Activated T-cell treated with anti-CD3 and anti-CD28 coated beads for 4 hours (primary cell): ENCODE measurements at regions not wholly inside any gene's neighbourhood (a gene's known extent, or its start where the extent isn't known, plus 50 kb on each side); places are given as distances from the start of the nearest gene placed in this dataset.

Source experiments
- DNase-seq: peaks from one replicate; pipeline ENCODE4 v3.0.0-alpha.2; 2020

- DNase-seq: no peak
Measured at GRCh38 chr20:58162986-58163385, 65.5 kb downstream of the ANKRD60 start.

DNA sequence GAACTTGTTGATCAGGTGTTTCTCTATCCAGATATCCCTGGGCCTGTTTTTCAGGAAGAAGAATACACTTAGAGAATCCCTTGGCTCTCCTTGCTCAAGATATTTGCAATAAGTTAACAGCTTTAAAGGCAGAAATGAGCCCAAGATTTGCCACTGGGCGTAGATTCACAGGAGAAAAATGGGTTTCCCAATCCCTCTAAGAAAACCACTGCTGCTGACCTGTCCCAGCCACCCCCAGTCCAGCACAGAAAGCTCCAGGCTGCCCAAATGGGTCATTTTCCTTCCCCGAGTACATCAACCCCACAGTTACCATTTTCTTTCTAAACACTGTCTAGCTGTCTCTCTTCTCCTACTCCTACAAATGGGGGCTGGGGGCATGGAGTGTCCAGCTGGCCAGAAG lies 67.3 kb downstream of the ANKRD60 start:
- no peak for DNase-seq

DNA sequence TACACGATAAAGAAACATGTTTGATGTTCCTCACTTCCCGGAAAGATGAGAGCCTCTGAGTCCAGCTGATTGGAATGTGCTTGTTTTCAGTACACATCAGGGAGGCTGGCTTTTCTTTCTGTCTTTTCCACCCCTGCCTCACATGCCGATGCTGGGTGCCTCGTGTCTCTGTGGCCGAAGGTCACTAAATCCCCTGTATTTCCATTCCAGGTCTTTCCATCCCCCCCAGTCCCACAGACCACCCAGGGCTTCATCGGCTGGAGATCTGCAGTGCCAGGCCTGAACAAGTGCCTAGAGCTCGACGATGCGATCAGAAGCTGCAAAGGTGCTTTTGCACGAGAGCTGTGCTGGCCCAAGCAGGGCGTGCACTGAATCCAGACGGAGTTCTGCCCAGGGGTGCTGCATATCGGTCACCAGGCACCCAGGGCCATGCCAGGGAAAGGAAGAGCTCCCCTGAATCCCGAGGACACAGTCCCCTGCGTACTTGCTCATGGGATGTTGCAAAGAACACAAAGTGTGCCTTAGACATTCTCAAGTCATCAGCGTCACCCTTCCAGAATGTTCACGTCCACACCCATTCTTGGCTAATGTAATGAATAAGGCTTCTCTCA lies 67.9 kb downstream of the ANKRD60 start:
- no peak for DNase-seq

DNA sequence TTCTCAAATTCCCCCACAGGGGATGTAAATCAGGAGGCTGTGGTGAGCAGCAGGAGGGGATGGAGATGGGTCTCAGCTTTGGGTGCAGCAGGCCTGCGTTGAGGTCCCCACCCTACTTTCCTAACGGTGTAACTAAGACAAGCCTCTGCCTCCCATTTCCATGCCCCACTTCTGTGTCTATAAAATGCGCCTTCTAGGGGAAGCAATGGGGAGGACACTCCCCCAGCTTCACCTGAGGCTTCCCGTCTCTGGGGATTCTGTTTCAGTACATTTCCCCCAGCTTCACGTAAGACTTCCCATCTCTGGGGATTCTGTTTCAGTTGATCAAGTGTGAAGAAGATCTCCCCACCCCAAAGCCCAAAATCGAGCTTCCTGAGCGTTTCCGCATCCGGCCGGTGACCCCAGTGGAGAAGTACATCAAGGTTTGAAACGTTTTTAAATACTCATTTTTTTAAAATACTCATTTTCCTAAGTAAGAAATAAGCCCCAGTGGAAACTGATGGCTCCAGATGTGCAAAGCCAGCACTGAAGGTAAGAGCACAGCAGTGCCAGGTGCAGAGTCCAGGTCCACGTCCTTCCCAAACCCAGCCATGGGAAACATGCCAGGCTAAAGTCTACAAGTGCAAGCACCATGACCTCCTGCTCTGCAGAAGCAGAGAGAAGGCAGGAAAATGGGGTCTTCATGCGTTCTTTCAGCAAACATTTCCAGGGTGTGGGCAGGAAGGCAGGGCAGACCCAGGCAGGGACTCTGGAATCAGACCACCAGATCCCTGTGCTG lies 73.1 kb downstream of the ANKRD60 start:
- DNase-seq: no peak

GRCh38 chr20:58154113-58154512 lies 74.3 kb downstream of the ANKRD60 start:
- no peak for DNase-seq

DNA sequence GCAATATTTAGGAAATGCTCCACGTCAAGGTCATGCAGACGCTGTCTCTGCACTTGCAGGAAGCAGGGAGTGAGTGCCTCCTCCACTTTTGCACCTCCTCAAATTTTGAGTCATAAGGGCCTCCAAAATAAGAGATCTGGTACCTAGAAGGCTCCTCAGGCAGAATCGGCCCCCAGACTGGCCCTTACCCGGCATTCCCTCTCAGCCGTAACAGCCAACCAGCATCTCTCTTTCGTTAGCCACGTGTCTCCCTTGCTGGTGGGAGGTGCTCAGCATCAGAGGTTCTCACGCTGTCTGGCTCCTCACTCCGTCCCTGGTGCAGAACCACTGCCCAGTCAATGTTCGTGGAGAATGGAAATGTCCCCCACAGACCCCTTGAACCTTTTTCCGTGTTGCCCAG lies 75.3 kb downstream of the ANKRD60 start:
- DNase-seq: no peak

DNA sequence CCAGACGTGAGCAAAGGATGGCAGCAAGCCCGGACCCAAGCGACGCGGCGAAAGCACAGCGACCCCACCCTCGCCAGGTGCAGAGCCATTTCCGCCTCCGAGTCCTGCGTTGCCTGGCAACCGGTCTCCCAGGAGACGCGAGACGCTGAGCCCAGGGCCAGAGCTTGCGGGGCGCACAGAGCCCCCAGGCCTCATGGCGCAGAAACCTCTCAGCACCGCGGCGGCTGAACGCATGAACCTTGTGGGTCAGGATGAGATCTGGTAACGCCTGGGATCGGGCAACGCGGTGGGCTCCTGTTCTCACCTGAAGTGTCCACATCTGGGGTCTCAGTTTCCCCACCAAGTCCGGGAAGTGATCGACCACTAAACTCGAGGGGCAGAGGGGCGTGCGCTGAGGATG lies 77.7 kb downstream of the ANKRD60 start:
- no peak for DNase-seq

DNA sequence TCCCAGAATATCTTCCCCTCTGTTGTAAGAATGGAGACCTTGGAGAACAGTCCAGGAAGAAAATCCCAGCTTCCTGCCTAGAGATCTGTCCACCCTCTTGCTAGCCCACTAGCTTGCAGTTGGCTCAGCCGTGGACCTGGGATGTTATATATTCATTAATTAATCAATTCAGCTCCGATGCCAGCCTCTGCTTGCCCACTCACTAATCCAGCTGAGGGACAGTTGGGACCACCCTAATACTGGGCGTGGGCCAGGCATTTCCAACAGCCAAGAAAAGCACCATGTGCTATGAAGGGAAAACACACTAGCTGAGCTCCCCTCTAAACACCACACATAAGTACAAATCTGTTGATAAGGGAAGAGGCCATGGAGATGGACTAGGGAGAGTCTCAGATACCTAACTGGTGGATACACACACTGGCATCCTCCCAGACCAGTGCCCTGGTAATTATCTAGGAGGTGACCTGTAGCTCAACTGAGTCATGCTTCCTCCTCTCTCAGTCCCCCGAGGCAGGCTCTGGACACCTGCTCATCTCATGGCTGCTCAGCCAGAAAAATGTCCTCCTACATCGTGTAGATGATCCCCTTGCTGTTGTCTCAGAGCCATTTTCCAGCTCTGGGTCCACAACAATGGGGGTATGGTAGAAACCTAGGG lies 78.9 kb downstream of the ANKRD60 start:
- no peak for DNase-seq

DNA sequence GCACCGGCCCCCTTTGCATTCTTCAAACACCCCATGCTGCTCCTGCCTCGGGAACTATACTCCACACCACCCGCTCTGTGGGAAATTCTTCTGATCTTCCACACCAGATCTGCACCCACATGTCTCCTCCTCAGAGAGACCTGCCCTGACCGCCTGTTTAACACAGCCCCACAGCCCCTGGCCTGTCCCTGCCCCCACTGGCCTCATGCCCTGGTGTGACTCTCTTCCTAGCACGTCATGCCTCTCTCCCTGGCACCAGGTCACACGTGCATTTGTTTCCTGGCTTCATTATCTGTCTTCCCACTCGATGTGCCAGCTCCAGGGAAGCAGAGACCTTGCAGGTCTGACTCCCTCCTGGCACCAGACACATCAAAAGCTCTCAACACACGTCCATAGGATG lies 79.6 kb downstream of the ANKRD60 start:
- no peak for DNase-seq

GRCh38 chr20:58147628-58148370 lies 80.7 kb downstream of the ANKRD60 start:
- DNase-seq: no peak

DNA sequence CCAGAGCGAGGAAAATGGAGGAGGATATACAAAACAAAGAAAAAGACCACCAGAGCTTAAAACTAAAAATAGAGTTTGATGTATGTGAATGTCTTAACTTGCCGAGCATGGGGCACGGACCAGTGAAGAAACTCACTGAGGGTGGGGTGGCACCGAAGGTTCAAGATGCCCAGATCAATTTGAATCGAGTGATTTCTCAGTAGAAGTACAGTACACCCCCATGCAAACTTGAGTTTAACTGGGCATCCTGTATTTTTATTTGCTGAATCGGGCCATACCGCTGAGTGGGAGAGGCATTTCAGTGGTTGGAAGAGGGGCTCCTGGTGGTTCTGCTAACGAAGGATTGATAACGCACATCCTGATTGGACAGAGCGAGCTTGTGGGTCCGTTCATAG lies 81.7 kb downstream of the ANKRD60 start:
- no peak for DNase-seq

DNA sequence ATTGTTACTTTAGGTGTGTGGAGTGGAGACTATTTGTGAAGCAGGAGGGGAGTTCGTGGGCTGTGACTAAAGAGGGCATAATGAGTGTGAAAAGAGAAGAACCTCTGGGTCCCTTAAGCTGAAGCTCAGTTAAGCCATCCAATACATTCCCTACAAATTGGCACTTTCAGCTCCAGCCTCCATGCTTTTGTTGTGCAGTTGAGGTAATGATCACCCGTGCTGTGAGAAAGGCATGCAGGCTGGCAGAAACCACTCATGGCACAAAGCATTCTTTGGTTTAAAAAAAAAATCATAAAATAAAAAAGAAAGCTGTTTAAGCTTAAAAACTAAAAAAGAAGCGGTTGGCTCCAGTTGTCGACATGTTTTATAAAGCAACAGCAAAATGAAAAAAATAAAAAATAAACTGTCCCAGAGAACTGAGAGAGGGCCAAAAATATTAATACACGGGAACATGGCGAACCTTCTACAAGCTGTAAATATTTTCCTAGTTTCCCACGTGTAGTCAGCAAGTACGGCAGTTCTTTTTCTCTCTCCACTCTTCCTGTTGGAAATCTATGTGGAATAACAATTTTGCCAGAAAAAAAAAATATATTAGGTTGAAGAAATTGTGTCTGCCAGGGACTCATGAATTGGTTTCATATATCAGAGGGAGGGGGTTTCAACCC lies 82.2 kb downstream of the ANKRD60 start:
- DNase-seq: no peak

DNA sequence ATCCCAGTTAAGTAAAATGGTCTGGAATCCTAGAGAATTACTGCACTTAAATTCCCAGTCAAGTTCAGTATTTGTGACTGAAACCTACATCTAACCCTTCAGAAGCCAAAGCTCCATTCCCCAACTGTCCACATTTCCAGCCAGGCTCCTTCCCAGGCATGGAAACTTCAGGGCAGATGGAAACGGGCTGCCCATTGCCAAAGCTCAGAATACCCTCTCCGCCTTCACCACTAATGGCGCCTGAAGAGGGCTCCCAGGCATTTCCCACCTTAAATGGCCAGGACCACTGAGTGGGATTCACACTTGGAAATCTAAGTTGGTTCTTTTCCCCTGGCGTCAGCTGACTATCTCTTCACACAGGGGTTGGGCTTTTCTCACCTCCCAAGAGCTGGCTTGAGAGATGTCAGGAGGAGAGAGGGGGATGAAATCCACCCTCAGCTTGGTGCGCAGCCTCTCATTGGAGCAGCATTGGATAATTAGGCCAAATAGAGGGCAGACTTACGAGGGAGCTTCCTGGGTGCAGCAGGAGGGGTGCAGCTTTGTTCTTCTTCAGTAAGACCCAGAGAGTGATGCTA lies 82.9 kb downstream of the ANKRD60 start:
- no peak for DNase-seq

GRCh38 chr20:58144096-58144495 lies 84.4 kb downstream of the ANKRD60 start:
- DNase-seq: no peak

- DNase-seq: no peak
Measured at GRCh38 chr20:58143531-58143930, 84.9 kb downstream of the ANKRD60 start.

DNA sequence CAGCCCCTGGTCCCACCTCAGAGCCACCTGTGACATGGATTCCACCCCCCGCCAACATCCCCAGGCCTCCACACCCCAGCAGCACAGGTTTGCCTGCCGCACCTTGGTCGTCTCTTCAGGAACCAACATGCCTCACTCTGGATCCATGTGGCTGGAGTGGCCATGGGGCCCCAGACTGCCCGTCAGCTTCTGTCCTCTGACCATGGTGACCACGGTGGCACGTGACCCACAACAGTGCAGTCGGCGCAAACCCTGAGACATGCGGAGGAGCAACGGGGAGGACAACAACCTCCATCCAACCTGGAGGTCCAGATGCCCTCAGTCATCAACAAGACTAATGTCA lies 85.6 kb downstream of the ANKRD60 start:
- no peak for DNase-seq

GRCh38 chr20:58141971-58142842 lies 86.2 kb downstream of the ANKRD60 start:
- DNase-seq: no peak

DNA sequence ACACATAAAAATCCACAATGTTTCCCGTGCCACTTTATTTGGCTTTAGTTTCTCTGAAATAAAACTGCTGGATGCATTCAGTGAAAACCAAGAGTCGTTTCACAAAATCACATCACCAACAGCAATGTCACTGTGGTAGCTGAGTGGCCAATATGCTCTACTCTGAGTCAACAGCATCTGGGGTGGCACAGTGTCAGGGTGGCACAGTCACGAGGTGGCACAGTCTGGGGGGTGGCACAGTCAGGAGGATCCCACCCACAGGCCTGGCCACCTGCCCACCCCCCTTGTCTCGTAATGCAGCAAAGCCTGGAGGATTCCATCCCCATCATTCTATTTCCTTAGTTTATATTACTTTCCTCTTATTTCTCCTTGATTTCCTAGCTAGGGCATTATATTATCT lies 87.0 kb downstream of the ANKRD60 start:
- DNase-seq: no peak

DNA sequence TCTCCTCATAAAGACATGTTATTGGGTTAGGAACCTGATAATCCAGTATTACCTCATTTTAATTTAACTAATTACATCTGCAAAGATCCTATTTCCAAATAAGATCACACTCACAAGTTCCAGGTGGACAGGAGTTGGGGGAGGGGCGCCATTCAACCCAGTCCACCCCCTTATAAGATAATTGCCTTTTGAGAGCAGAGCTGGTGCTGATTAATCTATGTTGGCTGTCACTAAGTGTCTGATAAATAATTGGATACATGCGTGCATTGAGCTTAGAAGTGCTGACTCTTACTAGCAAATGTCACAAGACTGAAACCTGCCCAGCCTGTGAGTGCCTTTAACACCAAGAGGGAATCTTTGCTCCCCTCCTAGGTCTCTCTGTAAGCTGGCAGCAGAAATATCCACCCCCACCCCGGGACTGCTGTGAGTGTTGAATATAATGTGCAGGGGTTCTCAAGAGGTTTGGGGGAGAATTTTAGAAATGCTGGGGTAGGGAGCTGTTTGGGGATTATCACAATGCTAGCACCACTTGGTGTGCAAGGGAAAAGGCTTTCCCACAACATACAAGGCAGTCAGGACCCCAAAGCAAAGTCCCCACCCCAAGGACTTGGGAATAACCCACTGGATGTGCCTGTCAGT lies 87.5 kb downstream of the ANKRD60 start:
- no peak for DNase-seq

DNA sequence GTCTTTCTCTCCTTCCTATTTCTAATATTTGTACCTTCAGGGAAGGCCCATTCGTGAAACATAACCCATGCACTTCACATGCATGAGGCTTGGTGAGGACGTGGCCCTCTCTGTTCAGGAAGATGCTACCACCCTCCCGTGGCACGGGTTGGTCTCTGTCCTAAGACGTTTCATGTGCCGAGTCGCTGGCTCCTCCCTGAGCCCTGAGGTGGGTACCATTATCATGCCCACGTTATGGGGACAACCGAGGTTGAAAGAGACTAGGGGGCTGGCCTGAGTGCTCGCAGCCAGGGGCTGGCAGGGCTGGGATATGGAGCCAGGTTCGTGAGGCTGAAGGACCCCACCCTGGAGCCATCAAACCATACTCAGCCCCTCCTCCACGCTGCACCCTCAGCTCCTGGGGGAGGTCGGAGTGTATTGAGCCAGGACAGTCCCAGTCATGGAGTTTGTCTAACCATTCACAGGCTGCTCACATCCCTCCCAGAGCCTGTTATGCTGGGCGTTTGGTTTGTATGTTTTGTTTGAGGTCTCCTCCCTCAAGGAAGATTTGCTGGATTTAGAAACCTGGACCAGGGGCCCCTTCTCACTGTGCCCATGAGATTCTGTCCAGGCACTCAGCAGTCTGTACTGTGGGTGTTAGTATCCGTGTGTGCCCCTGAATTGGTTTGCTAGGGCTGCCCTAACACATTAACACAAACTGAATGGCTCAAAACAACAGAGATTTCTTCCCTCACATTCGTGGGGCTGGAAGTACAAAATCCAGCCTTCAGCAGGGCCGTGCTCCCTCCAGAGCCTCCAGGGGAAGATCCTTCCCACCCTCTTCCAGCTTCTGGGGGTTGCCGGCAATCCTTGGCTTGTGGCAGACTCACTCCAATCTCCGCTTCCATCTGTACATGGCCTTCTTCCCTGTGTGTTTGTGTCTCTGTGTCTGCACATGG lies 88.3 kb downstream of the ANKRD60 start:
- DNase-seq: no peak
